Mesenchymal stem cell (in vitro differentiated cells and primary cell): ENCODE measurements at regions not wholly inside any gene's neighbourhood (a gene's known extent, or its start where the extent isn't known, plus 50 kb on each side); places are given as distances from the start of the nearest gene placed in this dataset.
A peak's percentile ranks its signal among the peaks of the same experiment; 100 is the strongest.

Experiments
- DNase-seq: peaks from one replicate; pipeline ENCODE4 v3.0.0-alpha.2; 2013
- H2AFZ ChIP-seq: one replicate; pipeline ENCODE4 v1.6.1; 2013; ENCODE audit warnings: low read depth, mild to moderate bottlenecking, control low read depth, inconsistent platforms, low read length, moderate library complexity
- H2AK5ac ChIP-seq: 2 replicates; pipeline ENCODE4 v1.6.1; 2013; ENCODE audit warnings: low read length, moderate library complexity, mild to moderate bottlenecking, inconsistent platforms; ENCODE audit not compliant: severe bottlenecking
- H2BK120ac ChIP-seq: one replicate; pipeline ENCODE4 v1.6.1; 2013; ENCODE audit warnings: low read depth, mild to moderate bottlenecking, inconsistent platforms, low read length, moderate library complexity
- H2BK12ac ChIP-seq, 2 experiments: one replicate each; pipeline ENCODE4 v1.6.1; 2013; ENCODE audit warnings: inconsistent platforms in 2 of 2, low read length in 2 of 2, mild to moderate bottlenecking in 2 of 2, moderate library complexity in 2 of 2, control low read depth in 1 of 2
- H2BK15ac ChIP-seq: one replicate; pipeline ENCODE4 v1.6.1; 2013; ENCODE audit warnings: mild to moderate bottlenecking, low read depth, inconsistent platforms; ENCODE audit not compliant: poor library complexity, severe bottlenecking
- H2BK5ac ChIP-seq: 2 replicates; pipeline ENCODE4 v1.6.1; 2013; ENCODE audit warnings: low read depth, mild to moderate bottlenecking, low read length, control low read depth, inconsistent platforms; ENCODE audit not compliant: poor library complexity, severe bottlenecking
- H3K14ac ChIP-seq, 2 experiments: one replicate each; pipeline ENCODE4 v1.6.1; 2013; ENCODE audit warnings: inconsistent platforms in 2 of 2, low read length in 2 of 2, control low read depth in 1 of 2, mild to moderate bottlenecking in 1 of 2, moderate library complexity in 1 of 2
- H3K18ac ChIP-seq, 2 experiments: one replicate each; pipeline ENCODE4 v1.6.1; 2013; ENCODE audit warnings: inconsistent platforms in 2 of 2, low read length in 2 of 2, control low read depth in 1 of 2, low read depth in 1 of 2, mild to moderate bottlenecking in 1 of 2
- H3K23ac ChIP-seq, 2 experiments: one replicate each; pipeline ENCODE4 v1.6.1; 2013; ENCODE audit warnings: inconsistent platforms in 2 of 2, low read length in 2 of 2, mild to moderate bottlenecking in 2 of 2, moderate library complexity in 2 of 2, control low read depth in 1 of 2
- H3K27ac ChIP-seq: 2 replicates; pipeline ENCODE4 v1.5.1; 2013; ENCODE audit warnings: mild to moderate bottlenecking, moderate library complexity, low read length, control low read depth, inconsistent platforms; ENCODE audit not compliant: poor library complexity, severe bottlenecking
- H3K27me3 ChIP-seq, 2 experiments: 2 replicates each; pipeline versions ENCODE4 v1.6.1 to v1.7.0; 2013; ENCODE audit warnings: low read length in 2 of 2, mild to moderate bottlenecking in 2 of 2, moderate library complexity in 2 of 2, control low read depth in 1 of 2, inconsistent platforms in 1 of 2; ENCODE audit not compliant: control insufficient read depth in 1 of 2, insufficient read depth in 1 of 2
- H3K36me3 ChIP-seq, 2 experiments: 2 replicates each; pipeline versions ENCODE4 v1.6.1 to v1.7.0; 2013; ENCODE audit warnings: low read length in 2 of 2, control low read depth in 1 of 2, inconsistent platforms in 1 of 2, low read depth in 1 of 2, mild to moderate bottlenecking in 1 of 2; ENCODE audit not compliant: insufficient read depth in 2 of 2, control insufficient read depth in 1 of 2
- H3K4ac ChIP-seq, 2 experiments: one replicate each; pipeline ENCODE4 v1.6.1; 2013; ENCODE audit warnings: inconsistent platforms in 2 of 2, low read length in 2 of 2, mild to moderate bottlenecking in 2 of 2, moderate library complexity in 2 of 2, control low read depth in 1 of 2, low read depth in 1 of 2
- H3K4me1 ChIP-seq: 2 replicates; pipeline ENCODE4 v1.6.1; 2013; ENCODE audit warnings: low read depth, low read length, control low read depth; ENCODE audit not compliant: control insufficient read depth, insufficient read depth
- H3K4me2 ChIP-seq: 2 replicates; pipeline ENCODE4 v1.6.1; 2013; ENCODE audit warnings: low read length, mild to moderate bottlenecking, inconsistent platforms; ENCODE audit not compliant: poor library complexity, severe bottlenecking
- H3K4me3 ChIP-seq, 2 experiments: 2 replicates each; pipeline versions ENCODE4 v1.5.1 to v1.7.0; 2013; ENCODE audit warnings: low read length in 2 of 2, mild to moderate bottlenecking in 2 of 2, control low read depth in 1 of 2, low read depth in 1 of 2; ENCODE audit not compliant: insufficient read depth in 1 of 2
- H3K79me1 ChIP-seq: replicated peaks from 2 replicates; pipeline ENCODE4 v1.6.1; 2013; ENCODE audit warnings: mild to moderate bottlenecking, control low read depth, low read length, inconsistent platforms; ENCODE audit not compliant: poor library complexity, severe bottlenecking
- H3K9ac ChIP-seq: 2 replicates; pipeline ENCODE4 v1.7.0; 2013; ENCODE audit warnings: mild to moderate bottlenecking, low read length, moderate library complexity
- H3K9me3 ChIP-seq: 2 replicates; pipeline ENCODE4 v1.7.0; 2013; ENCODE audit warnings: mild to moderate bottlenecking, low read length; ENCODE audit not compliant: control insufficient read depth
- H4K8ac ChIP-seq: one replicate; pipeline ENCODE4 v1.6.1; 2013; ENCODE audit warnings: inconsistent platforms, mild to moderate bottlenecking, low read length, moderate library complexity
- H4K91ac ChIP-seq: one replicate; pipeline ENCODE4 v1.6.1; 2013; ENCODE audit warnings: mild to moderate bottlenecking, low read length, inconsistent platforms
- WGBS: methylation state at CpG from one replicate; pipeline ENCODE4 v1.1.7; 2013; ENCODE audit warnings: mixed read lengths; 5-methylcytosine and 5-hydroxymethylcytosine counted together

DNA sequence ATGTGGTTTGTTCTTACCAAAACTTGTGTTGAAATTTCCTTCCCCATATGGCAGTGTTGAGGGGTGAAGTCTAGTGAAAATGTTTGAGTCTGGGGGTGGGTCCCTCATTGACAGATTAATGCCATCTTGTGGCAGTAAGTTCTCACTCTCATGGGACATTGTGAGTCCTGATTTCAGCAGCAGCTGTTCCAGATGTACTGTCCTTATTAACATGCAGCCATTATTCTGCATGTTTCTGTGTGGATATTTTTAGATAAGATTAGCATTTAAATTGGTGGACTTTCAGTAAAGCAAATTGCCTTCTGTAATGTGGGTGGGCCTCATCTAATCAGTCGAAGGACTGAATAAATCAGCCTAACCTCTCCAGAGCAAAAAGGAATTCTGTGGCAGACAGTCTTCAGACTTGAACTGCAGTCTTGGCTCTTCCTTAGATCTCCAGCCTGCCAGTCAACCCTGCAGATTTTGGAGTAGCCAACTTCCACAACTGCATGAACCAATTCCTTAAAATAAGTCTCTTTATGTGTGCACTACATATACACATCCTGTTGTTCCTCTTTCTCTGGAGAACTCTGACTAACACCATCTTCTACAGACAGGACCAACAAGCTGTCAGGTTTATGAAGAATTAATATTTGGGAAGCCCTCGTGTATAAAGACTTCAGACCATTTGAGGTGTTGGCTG lies 138.7 kb upstream of the ZNF516 start:
- no peak overlapping the region for H3K9ac ChIP-seq
- WGBS, result 93% methylated on average over 1 of the region's 2 CpGs

DNA sequence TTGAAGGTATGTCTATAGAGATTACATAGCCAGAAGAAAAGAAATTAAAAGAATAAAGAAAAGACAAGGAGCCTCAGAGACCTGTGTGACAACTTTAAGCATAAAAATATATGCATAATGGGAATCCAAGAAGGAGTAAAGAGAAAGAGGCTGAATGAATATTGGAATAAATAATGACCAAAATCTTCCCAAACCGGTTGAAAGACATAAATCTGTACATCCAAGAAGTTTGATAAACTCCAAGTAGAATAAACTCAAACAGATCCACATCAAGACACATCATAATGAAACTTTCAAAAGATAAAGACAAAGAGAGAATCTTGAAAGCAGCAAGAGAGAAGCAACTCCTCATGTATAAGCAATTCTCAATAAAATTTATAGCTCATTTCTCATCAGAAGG lies 132.4 kb upstream of the ZNF516 start:
- no peak overlapping the region for H3K4me2 ChIP-seq
- 100% methylated on average over 1 of the region's 1 CpG for WGBS

More for the DNA sequence above, 138.7 kb upstream of the ZNF516 start:
- H3K27me3 ChIP-seq, result peaks cover 0 to 3% of the 10 kb centered on the region in 2 experiments
- DNase-seq, result no peak
- no peak overlapping the region for H3K18ac ChIP-seq
- H3K4me1 ChIP-seq, result no peaks in the 10 kb centered on the region
- no peak overlapping the region for H4K8ac ChIP-seq
- no peaks in the 10 kb centered on the region for H3K9me3 ChIP-seq
- H3K14ac ChIP-seq, result no peak overlapping the region
- no peaks in the 10 kb centered on the region for H3K36me3 ChIP-seq
- no peak overlapping the region for H2BK15ac ChIP-seq
- H3K4me3 ChIP-seq, result no peak overlapping the region
- H3K79me1 ChIP-seq, result no peaks in the 10 kb centered on the region
- H3K27ac ChIP-seq, result no peak overlapping the region
- H2BK120ac ChIP-seq, result no peak overlapping the region
- no peak overlapping the region for H3K23ac ChIP-seq
- H3K4me2 ChIP-seq, result no peak overlapping the region
- no peak overlapping the region for H2BK12ac ChIP-seq
- no peak overlapping the region for H3K4ac ChIP-seq
- H4K91ac ChIP-seq, result no peak overlapping the region
- H2AFZ ChIP-seq, result no peak overlapping the region
- no peak overlapping the region for H2AK5ac ChIP-seq
- no peak overlapping the region for H2BK5ac ChIP-seq

GRCh38 chr18:76626991-76627390 lies 131.9 kb upstream of the ZNF516 start:
- DNase-seq, result no peak
- Histone ChIP-seq H2AFZ (no peak overlapping the region), H2AK5ac (no peak overlapping the region), H3K9me3 (no peaks in the 10 kb centered on the region), H3K36me3 (no peaks in the 10 kb centered on the region), H3K9ac (no peak overlapping the region), H4K8ac (no peak overlapping the region), H2BK15ac (no peak overlapping the region), H3K14ac (no peak overlapping the region), H2BK120ac (no peak overlapping the region), H3K4me3 (no peak overlapping the region), H3K23ac (no peak overlapping the region), H3K4me2 (no peak overlapping the region), H3K4ac (no peak overlapping the region), H3K27me3 (no peaks in the 10 kb centered on the region), H3K18ac (no peak overlapping the region), H3K4me1 (peaks cover 2% of the 10 kb centered on the region), H3K27ac (no peak overlapping the region), H3K79me1 (no peaks in the 10 kb centered on the region), H4K91ac (no peak overlapping the region), H2BK5ac (no peak overlapping the region), H2BK12ac (no peak overlapping the region)

More for the DNA sequence above, 132.4 kb upstream of the ZNF516 start:
- H4K8ac ChIP-seq, result no peak overlapping the region
- no peak overlapping the region for H4K91ac ChIP-seq
- H3K18ac ChIP-seq, result no peak overlapping the region
- DNase-seq, result no peak
- no peak overlapping the region for H2BK120ac ChIP-seq
- no peak overlapping the region for H3K14ac ChIP-seq
- H2BK12ac ChIP-seq, result no peak overlapping the region
- no peak overlapping the region for H2AFZ ChIP-seq
- no peaks in the 10 kb centered on the region for H3K9me3 ChIP-seq
- no peaks in the 10 kb centered on the region for H3K79me1 ChIP-seq
- no peak overlapping the region for H2AK5ac ChIP-seq
- no peak overlapping the region for H3K9ac ChIP-seq
- no peaks in the 10 kb centered on the region for H3K36me3 ChIP-seq
- no peak overlapping the region for H3K27ac ChIP-seq
- H3K23ac ChIP-seq, result no peak overlapping the region
- H2BK5ac ChIP-seq, result no peak overlapping the region
- H3K4me3 ChIP-seq, result no peak overlapping the region
- H3K4me1 ChIP-seq, result no peaks in the 10 kb centered on the region
- H2BK15ac ChIP-seq, result no peak overlapping the region
- no peaks in the 10 kb centered on the region for H3K27me3 ChIP-seq
- H3K4ac ChIP-seq, result no peak overlapping the region

- Histone ChIP-seq H2BK120ac (no peak overlapping the region), H3K18ac (no peak overlapping the region), H4K8ac (no peak overlapping the region), H3K9ac (no peak overlapping the region), H3K4me1 (peaks cover 14% of the 10 kb centered on the region), H3K27me3 (no peaks in the 10 kb centered on the region), H3K79me1 (no peaks in the 10 kb centered on the region), H2AFZ (no peak overlapping the region), H2BK5ac (no peak overlapping the region), H3K36me3 (no peaks in the 10 kb centered on the region), H2AK5ac (no peak overlapping the region), H3K27ac (no peak overlapping the region), H3K9me3 (no peaks in the 10 kb centered on the region), H4K91ac (no peak overlapping the region), H3K4me3 (no peak overlapping the region), H2BK12ac (peak overlapping the region in 1 of 2 experiments; percentile 31), H3K4ac (no peak overlapping the region), H3K23ac (no peak overlapping the region), H3K4me2 (no peak overlapping the region), H3K14ac (no peak overlapping the region), H2BK15ac (no peak overlapping the region)
- 79% methylated on average over 8 of the region's 8 CpGs for WGBS
- DNase-seq, result no peak
Measured at GRCh38 chr18:76622651-76623050, 127.6 kb upstream of the ZNF516 start.
